GM21576 (cell line): ENCODE measurements at regions not wholly inside any gene's neighbourhood (a gene's known extent, or its start where the extent isn't known, plus 50 kb on each side); places are given as distances from the start of the nearest gene placed in this dataset.
"Not testable (repeated sequence)": the region's sequence is repeated elsewhere in the genome, so short reads cannot be mapped to it uniquely, and the experiment has no call there.

Source experiments
- ATAC-seq: cut with Tn5 transposase; IDR thresholded peaks from one replicate; pipeline ENCODE4 v1.9.1; 2021; ENCODE audit warnings: mild to moderate bottlenecking, moderate library complexity; ENCODE audit not compliant: unreplicated experiment

GRCh38 chr3:125914608-125915436 is 54.2 kb upstream of the ROPN1B start:
- ATAC-seq = not testable (repeated sequence)

GRCh38 chr3:125915437-125915787 is 53.6 kb upstream of the ROPN1B start:
- ATAC-seq = not testable (repeated sequence)

- ATAC-seq = peak; percentile 83
These were observed 53.1 kb upstream of the ROPN1B start for GRCh38 chr3:125915792-125916375.

GRCh38 chr3:125916376-125916978 is 52.5 kb upstream of the ROPN1B start:
- peak; percentile 67 for ATAC-seq

- not testable (repeated sequence) for ATAC-seq
These were observed 51.9 kb upstream of the ROPN1B start for GRCh38 chr3:125917020-125917549.

GRCh38 chr3:125918024-125918423 is 51.0 kb upstream of the ROPN1B start:
- not testable (repeated sequence) for ATAC-seq

GRCh38 chr3:125918451-125918850 is 50.5 kb upstream of the ROPN1B start:
- not testable (repeated sequence) for ATAC-seq

GRCh38 chr3:125918866-125919265 is 50.1 kb upstream of the ROPN1B start:
- not testable (repeated sequence) for ATAC-seq
